Adrenal gland (tissue), 9 donors: ENCODE measurements at regions not wholly inside any gene's neighbourhood (a gene's known extent, or its start where the extent isn't known, plus 50 kb on each side); places are given as distances from the start of the nearest gene placed in this dataset.

ENCODE experiments used
- DNase-seq, 7 donors: peaks; one replicate each; pipeline ENCODE4 v3.0.0-alpha.2; 2019 to 2020
- H3K27ac ChIP-seq, 5 donors: fragments of 200-600 bp; sonication (generic) in 4 of 5; 1 replicate in 3 of 5; 2 replicates in 2 of 5; pipeline versions ENCODE4 v1.5.1 to v1.8.0; 2016 to 2020; ENCODE audit warnings: mild to moderate bottlenecking in 1 of 5
- H3K27me3 ChIP-seq: fragments of 200-600 bp; 2 replicates; pipeline ENCODE4 v1.8.0; 2021
- H3K36me3 ChIP-seq, 2 donors: fragments of 200-600 bp; replicated peaks in 1 of 2; 1 replicate in 1 of 2; 2 replicates in 1 of 2; pipeline versions ENCODE4 v1.5.1 to v1.8.0; 2018 to 2022
- H3K4me1 ChIP-seq, 2 donors: fragments of 200-600 bp; replicated peaks in 1 of 2; 1 replicate in 1 of 2; 2 replicates in 1 of 2; pipeline versions ENCODE4 v1.5.1 to v1.8.0; 2018 to 2021
- H3K4me3 ChIP-seq, 4 donors: fragments of 200-600 bp; sonication (generic) in 3 of 4; one replicate each; pipeline ENCODE4 v1.5.1; 2016 to 2018
- H3K9me3 ChIP-seq, 3 donors: fragments of 200-600 bp; sonication (generic) in 1 of 3; replicated peaks in 1 of 3; 1 replicate in 2 of 3; 2 replicates in 1 of 3; pipeline versions ENCODE4 v1.5.1 to v1.8.0; 2016 to 2021
- POLR2A ChIP-seq, 2 donors: fragments of 450-650 bp; IDR thresholded peaks; one replicate each; pipeline ENCODE4 v1.6.1; 2017; ENCODE audit warnings: antibody characterized with exemption in 2 of 2, mild to moderate bottlenecking in 2 of 2, moderate library complexity in 1 of 2
- WGBS, 4 donors: extraction: QIAGEN DNeasy Blood & Tissue Kit in 2 of 4; methylation state at CpG; one replicate each; pipeline versions ENCODE4 v1.1.5 to v1.1.7; 2013 to 2017; 5-methylcytosine and 5-hydroxymethylcytosine counted together
- intact Hi-C, 2 donors: fragments of 100-400 bp; cut with DNase I; formaldehyde crosslinking; loops; one replicate each; pipeline versions ENCODE4 v1.14.1 to v1.15.0; 2022 to 2023
- TF ChIP-seq, protein P1 (sequence below), 6 experiments: fragments of 450-650 bp in 4 of 6; fragments of 200-600 bp in 2 of 6; sonication (generic) in 1 of 6; IDR thresholded peaks; 1 replicate in 5 of 6; 2 replicates in 1 of 6; pipeline versions ENCODE4 v1.5.1 to v1.8.0; 2016 to 2021; ENCODE audit warnings: antibody characterized with exemption in 6 of 6, mild to moderate bottlenecking in 2 of 6, moderate library complexity in 1 of 6
- donor health status: healthy with polysubstance abuse.
- donor health status: Bipolar disorder and iron deficiency.
- donor health status: DM: yes; HTN: yes; CAD: no.
- donor health status: DM: no; HTN: no; CAD: no.
- donor health status: DM: no; HTN: no; CAD: no.

- intact Hi-C loops, result no loop called here
- TF ChIP-seq, protein P1, sequence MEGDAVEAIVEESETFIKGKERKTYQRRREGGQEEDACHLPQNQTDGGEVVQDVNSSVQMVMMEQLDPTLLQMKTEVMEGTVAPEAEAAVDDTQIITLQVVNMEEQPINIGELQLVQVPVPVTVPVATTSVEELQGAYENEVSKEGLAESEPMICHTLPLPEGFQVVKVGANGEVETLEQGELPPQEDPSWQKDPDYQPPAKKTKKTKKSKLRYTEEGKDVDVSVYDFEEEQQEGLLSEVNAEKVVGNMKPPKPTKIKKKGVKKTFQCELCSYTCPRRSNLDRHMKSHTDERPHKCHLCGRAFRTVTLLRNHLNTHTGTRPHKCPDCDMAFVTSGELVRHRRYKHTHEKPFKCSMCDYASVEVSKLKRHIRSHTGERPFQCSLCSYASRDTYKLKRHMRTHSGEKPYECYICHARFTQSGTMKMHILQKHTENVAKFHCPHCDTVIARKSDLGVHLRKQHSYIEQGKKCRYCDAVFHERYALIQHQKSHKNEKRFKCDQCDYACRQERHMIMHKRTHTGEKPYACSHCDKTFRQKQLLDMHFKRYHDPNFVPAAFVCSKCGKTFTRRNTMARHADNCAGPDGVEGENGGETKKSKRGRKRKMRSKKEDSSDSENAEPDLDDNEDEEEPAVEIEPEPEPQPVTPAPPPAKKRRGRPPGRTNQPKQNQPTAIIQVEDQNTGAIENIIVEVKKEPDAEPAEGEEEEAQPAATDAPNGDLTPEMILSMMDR (IDR thresholded peaks at IDR 0.05), result no peak
- no peak for TF ChIP-seq POLR2A (IDR thresholded peaks at IDR 0.05)
- Histone ChIP-seq H3K9me3 (no peaks in the 10 kb centered on the region), H3K27ac (no peak overlapping the region), H3K27me3 (no peaks in the 10 kb centered on the region), H3K4me1 (no peaks in the 10 kb centered on the region), H3K36me3 (no peaks in the 10 kb centered on the region), H3K4me3 (no peak overlapping the region)
- 72 to 76% (median 75%) methylated on average over 2 of the region's 2 CpGs for WGBS, 4 donors
- DNase-seq, result no peak
Observed at GRCh38 chr18:39666541-39666940, 2100.9 kb upstream of the CELF4 start.

DNA sequence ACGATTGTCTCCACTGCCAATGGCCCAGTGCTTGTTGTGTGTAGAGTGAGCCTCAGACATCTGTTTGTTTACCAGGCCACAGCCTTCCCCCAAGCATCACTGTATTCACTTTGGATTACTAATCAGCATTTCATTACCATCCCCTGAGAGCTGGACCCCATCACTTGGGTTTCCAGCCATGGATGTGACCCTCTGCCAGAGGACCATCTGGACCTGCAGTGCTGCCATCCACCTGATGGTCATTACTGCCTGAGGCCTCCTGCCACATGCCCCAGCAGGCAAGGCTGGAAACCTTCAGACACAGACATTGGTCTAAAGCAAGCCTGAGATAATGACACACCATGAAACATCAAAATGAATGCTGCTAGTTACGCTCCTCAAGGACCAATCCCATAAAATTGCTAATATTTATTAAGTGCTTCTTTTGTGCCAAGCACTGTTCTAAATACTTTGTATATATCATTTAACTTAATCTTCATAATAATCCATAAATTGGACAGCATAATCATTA, 2096.3 kb upstream of the CELF4 start:
- no peak for DNase-seq
- H3K4me1 ChIP-seq, result no peaks in the 10 kb centered on the region
- intact Hi-C loops, result no loop called here
- 83 to 97% (median 92%) methylated on average over 2 of the region's 2 CpGs for WGBS, 4 donors
- no peaks in the 10 kb centered on the region for H3K9me3 ChIP-seq
- no peaks in the 10 kb centered on the region for H3K36me3 ChIP-seq
- H3K27ac ChIP-seq, result no peak overlapping the region
- no peak overlapping the region for H3K4me3 ChIP-seq
- TF ChIP-seq, protein P1 (IDR thresholded peaks at IDR 0.05), result no peak
- TF ChIP-seq POLR2A (IDR thresholded peaks at IDR 0.05), result no peak
- no peaks in the 10 kb centered on the region for H3K27me3 ChIP-seq

DNA sequence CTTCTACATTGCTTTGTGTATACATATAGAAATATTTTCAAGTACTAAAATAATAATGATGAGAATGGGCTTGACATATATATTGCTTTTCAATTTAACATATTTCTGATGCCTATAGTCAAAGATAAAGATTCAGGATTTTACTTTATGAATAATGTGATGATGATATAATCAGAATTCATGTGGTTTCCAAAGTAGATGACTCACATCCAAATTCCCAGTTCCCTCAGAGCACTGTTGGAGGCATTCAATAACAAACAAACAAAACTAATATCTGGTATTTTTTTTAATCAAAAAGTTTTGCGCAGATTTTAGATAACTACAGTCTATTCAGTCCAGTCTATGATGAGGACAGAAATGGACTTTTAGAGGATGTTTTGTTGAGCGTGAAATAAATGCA, 2094.5 kb upstream of the CELF4 start:
- no peaks in the 10 kb centered on the region for H3K4me1 ChIP-seq
- H3K27me3 ChIP-seq, result no peaks in the 10 kb centered on the region
- intact Hi-C loops, result no loop called here
- no peaks in the 10 kb centered on the region for H3K9me3 ChIP-seq
- TF ChIP-seq, protein P1 (IDR thresholded peaks at IDR 0.05), result no peak
- no peak for TF ChIP-seq POLR2A (IDR thresholded peaks at IDR 0.05)
- H3K36me3 ChIP-seq, result no peaks in the 10 kb centered on the region
- H3K27ac ChIP-seq, result no peak overlapping the region
- 91 to 94% (median 93%) methylated on average over 2 of the region's 2 CpGs for WGBS, 4 donors
- no peak overlapping the region for H3K4me3 ChIP-seq
- DNase-seq, result no peak

DNA sequence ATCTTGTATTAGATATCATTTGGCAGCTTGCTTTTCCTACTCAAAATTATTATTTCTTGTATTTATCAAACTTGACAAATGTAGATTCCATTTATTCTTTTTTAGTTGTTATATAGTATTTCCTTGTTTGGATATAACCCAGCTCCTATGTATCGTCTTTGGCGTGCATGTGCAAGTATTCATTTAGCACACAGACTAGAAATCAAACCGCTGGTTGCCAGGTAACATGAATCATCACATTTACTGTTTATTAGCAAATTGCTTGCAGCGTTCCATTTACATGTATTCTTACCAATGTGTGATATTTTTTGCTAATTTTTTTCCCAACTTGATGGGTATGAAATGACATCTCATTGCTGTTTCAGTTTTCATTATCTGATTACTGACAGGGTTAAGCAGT, 2089.7 kb upstream of the CELF4 start:
- DNase-seq, result no peak
- Histone ChIP-seq H3K27me3 (no peaks in the 10 kb centered on the region), H3K4me3 (no peak overlapping the region), H3K27ac (no peak overlapping the region), H3K36me3 (no peaks in the 10 kb centered on the region), H3K4me1 (no peaks in the 10 kb centered on the region), H3K9me3 (no peaks in the 10 kb centered on the region)
- 85 to 92% (median 90%) methylated on average over 4 of the region's 4 CpGs for WGBS, 4 donors
- intact Hi-C loops, result no loop called here
- no peak for TF ChIP-seq POLR2A (IDR thresholded peaks at IDR 0.05)
- TF ChIP-seq, protein P1 (IDR thresholded peaks at IDR 0.05), result no peak
